ENCODE measurements at regions not wholly inside any gene's neighbourhood (a gene's known extent, or its start where the extent isn't known, plus 50 kb on each side); places are given as distances from the start of the nearest gene placed in this dataset.
"Not testable (repeated sequence)": the region's sequence is repeated elsewhere in the genome, so short reads cannot be mapped to it uniquely, and the experiment has no call there.

GRCh38 chr10:30527623-30528428 is 93.8 kb downstream of the MAP3K8 start:
- Histone ChIP-seq H3K9me3 (ENCODE audit: control insufficient read depth in 4 of 4, insufficient read depth in 3 of 4, low read length in 3 of 4) (peaks cover 0 to 2% (median 0%) of the 10 kb centered on the region in 4 donors), H3K36me3 (ENCODE audit: control insufficient read depth in 4 of 4, insufficient read depth in 4 of 4, low read length in 4 of 4) (no peaks in the 10 kb centered on the region), H3K27me3 (ENCODE audit: control insufficient read depth in 3 of 3, insufficient read depth in 3 of 3, low read length in 2 of 3) (no peaks in the 10 kb centered on the region), H3K27ac (ENCODE audit: low read depth in 1 of 2, low read length in 1 of 2) (no peak overlapping the region), H3K9ac (ENCODE audit: insufficient read depth in 1 of 2, low read length in 2 of 2) (no peak overlapping the region), H3K4me3 (no peak overlapping the region), H3K4me1 (ENCODE audit: control insufficient read depth in 5 of 5, insufficient read depth in 5 of 5, low read length in 5 of 5) (peaks cover 0 to 4% (median 0%) of the 10 kb centered on the region in 5 donors)
- no peak for TF ChIP-seq CTCF (IDR thresholded peaks at IDR 0.05; ENCODE audit: control extremely low read depth, extremely low read depth)
- peak in 1 of 3 donors; percentile 24 for DNase-seq
- no peak for ATAC-seq (ENCODE audit: insufficient read depth, low FRiP score)
- 64 to 85% methylated on average over 12 of the region's 12 CpGs for WGBS, 2 donors

GRCh38 chr10:30522661-30523078 is 88.7 kb downstream of the MAP3K8 start:
- not testable (repeated sequence) for H3K27me3 ChIP-seq (ENCODE audit: control insufficient read depth in 3 of 3, insufficient read depth in 3 of 3, low read length in 2 of 3); H3K27ac ChIP-seq (ENCODE audit: low read depth in 1 of 2, low read length in 1 of 2); H3K4me1 ChIP-seq (ENCODE audit: control insufficient read depth in 5 of 5, insufficient read depth in 5 of 5, low read length in 5 of 5); H3K9me3 ChIP-seq (ENCODE audit: control insufficient read depth in 4 of 4, insufficient read depth in 3 of 4, low read length in 3 of 4); H3K36me3 ChIP-seq (ENCODE audit: control insufficient read depth in 4 of 4, insufficient read depth in 4 of 4, low read length in 4 of 4); H3K4me3 ChIP-seq; H3K9ac ChIP-seq (ENCODE audit: insufficient read depth in 1 of 2, low read length in 2 of 2)
- ATAC-seq (ENCODE audit: insufficient read depth, low FRiP score), result peak; percentile 41
- WGBS, 2 donors, result 46 to 75% methylated on average over 8 of the region's 8 CpGs
- peak; percentile 35 to 59 (median 50) for DNase-seq

GRCh38 chr10:30518907-30519306 is 84.9 kb downstream of the MAP3K8 start:
- Histone ChIP-seq H3K9me3 (ENCODE audit: control insufficient read depth in 4 of 4, insufficient read depth in 3 of 4, low read length in 3 of 4) (no peaks in the 10 kb centered on the region), H3K9ac (ENCODE audit: insufficient read depth in 1 of 2, low read length in 2 of 2) (no peak overlapping the region), H3K27me3 (ENCODE audit: control insufficient read depth in 3 of 3, insufficient read depth in 3 of 3, low read length in 2 of 3) (no peaks in the 10 kb centered on the region), H3K4me3 (no peak overlapping the region), H3K4me1 (ENCODE audit: control insufficient read depth in 5 of 5, insufficient read depth in 5 of 5, low read length in 5 of 5) (no peaks in the 10 kb centered on the region), H3K36me3 (ENCODE audit: control insufficient read depth in 4 of 4, insufficient read depth in 4 of 4, low read length in 4 of 4) (no peaks in the 10 kb centered on the region), H3K27ac (ENCODE audit: low read depth in 1 of 2, low read length in 1 of 2) (no peak overlapping the region)
- TF ChIP-seq CTCF (IDR thresholded peaks at IDR 0.05; ENCODE audit: control extremely low read depth, extremely low read depth), result no peak
- ATAC-seq (ENCODE audit: insufficient read depth, low FRiP score) (no peak), DNase-seq (no peak)
- 100% methylated on average over 1 of the region's 1 CpG for WGBS, 2 donors

All from lung (tissue), 11 donors.